K562 (cell line): ENCODE measurements at regions not wholly inside any gene's neighbourhood (a gene's known extent, or its start where the extent isn't known, plus 50 kb on each side); places are given as distances from the start of the nearest gene placed in this dataset.

ENCODE experiments used
- ATAC-seq: fragments of 200-7000 bp; cut with Tn5 transposase; 3 replicates; pipeline ENCODE4 v1.9.1; 2020; ENCODE audit warnings: moderate library complexity
- BruUV-seq: library from RNA; stranded (reverse); fragments of 400-500 nt; replicated peaks from 2 replicates; lab custom pipeline; 2021; lab: Mats Ljungman, UMichigan
- CTCF ChIA-PET: fragments of 300-600 bp; formaldehyde crosslinking; extraction: SDS; loops from one replicate; lab custom pipeline; 2021; ENCODE audit warnings: low intra/inter-chr PET ratio; lab: Yijun Ruan, JAX
- POLR2A ChIA-PET: fragments of 300-600, 350-650 bp; sonication (Branson Sonifier 250); formaldehyde crosslinking; extraction: SDS; loops from one replicate; lab custom pipeline; 2021; ENCODE audit warnings: antibody characterized with exemption, inconsistent platforms; lab: Yijun Ruan, JAX
- DNase-seq, 4 experiments: peaks; one replicate each; pipeline versions ENCODE4 v3.0.0 to v3.0.0-alpha.2; 2011 to 2018; ENCODE audit warnings: low spot score in 3 of 4, mixed read lengths in 3 of 4; ENCODE audit errors: extremely low read depth in 1 of 4
- FAIRE-seq: peaks from 2 replicates; lab custom pipeline; 2011; peaks lifted over from hg19 to GRCh38; lab: Jason Lieb, UNC
- H2AFZ ChIP-seq: 2 replicates; pipeline ENCODE4 v1.6.0; 2011; ENCODE audit warnings: low read depth, low read length, control low read depth, inconsistent platforms
- H3K27ac ChIP-seq: fragments of 200-600 bp; 3 replicates; pipeline ENCODE4 v1.8.0; 2011; ENCODE audit warnings: low read depth, mild to moderate bottlenecking, control low read depth, inconsistent platforms, low read length, moderate library complexity, mixed read lengths; ENCODE audit errors: extremely low read depth
- H3K27me3 ChIP-seq, 2 experiments: fragments of 300-600 bp in 1 of 2; 2 replicates in 1 of 2; 3 replicates in 1 of 2; pipeline versions ENCODE4 v1.6.0 to v1.8.0; 2011; ENCODE audit warnings: inconsistent platforms in 2 of 2, low read length in 2 of 2, mild to moderate bottlenecking in 1 of 2, mixed read lengths in 1 of 2, moderate library complexity in 1 of 2; ENCODE audit not compliant: control insufficient read depth in 2 of 2, insufficient read depth in 2 of 2
- H3K36me3 ChIP-seq: fragments of 300-600 bp; 3 replicates; pipeline ENCODE4 v1.8.0; 2011; ENCODE audit warnings: mild to moderate bottlenecking, low read length, inconsistent platforms; ENCODE audit not compliant: control insufficient read depth, insufficient read depth
- H3K4me1 ChIP-seq, 2 experiments: fragments of 200-600 bp in 1 of 2; replicated peaks in 1 of 2; 2 replicates in 1 of 2; 3 replicates in 1 of 2; pipeline versions ENCODE4 v1.5.1 to v1.8.0; 2011; ENCODE audit warnings: inconsistent platforms in 2 of 2, low read length in 2 of 2, mild to moderate bottlenecking in 1 of 2, mixed read lengths in 1 of 2, moderate library complexity in 1 of 2; ENCODE audit not compliant: control insufficient read depth in 2 of 2, insufficient read depth in 2 of 2
- H3K4me2 ChIP-seq: 2 replicates; pipeline ENCODE4 v1.6.1; 2011; ENCODE audit warnings: low read length, control low read depth, inconsistent platforms, mixed read lengths; ENCODE audit not compliant: insufficient read depth
- H3K4me3 ChIP-seq: fragments of 200-600 bp; sonication (generic), shearing (Covaris generic); 2 replicates; pipeline ENCODE4 v1.5.1; 2016; ENCODE audit warnings: control low read depth, inconsistent platforms
- H3K79me2 ChIP-seq: fragments of 200-600 bp; 3 replicates; pipeline ENCODE4 v1.8.0; 2011; ENCODE audit warnings: low read length, inconsistent platforms; ENCODE audit not compliant: control insufficient read depth, insufficient read depth
- H3K9ac ChIP-seq, 2 experiments: 2 replicates each; pipeline versions ENCODE4 v1.6.0 to v1.6.1; 2011; ENCODE audit warnings: low read depth in 2 of 2, low read length in 2 of 2, control low read depth in 1 of 2, inconsistent platforms in 1 of 2, mild to moderate bottlenecking in 1 of 2, mixed read lengths in 1 of 2; ENCODE audit not compliant: insufficient read depth in 1 of 2
- H3K9me1 ChIP-seq: one replicate; pipeline ENCODE4 v1.6.0; 2011; ENCODE audit warnings: inconsistent platforms, mild to moderate bottlenecking, low read length, moderate library complexity; ENCODE audit not compliant: control insufficient read depth, insufficient read depth
- H3K9me3 ChIP-seq: replicated peaks from 2 replicates; pipeline ENCODE4 v1.5.1; 2011; ENCODE audit warnings: low read depth, low read length, inconsistent platforms; ENCODE audit not compliant: control insufficient read depth, insufficient read depth
- H4K20me1 ChIP-seq: replicated peaks from 2 replicates; pipeline ENCODE4 v1.6.1; 2011; ENCODE audit warnings: low read length, inconsistent platforms, mixed read lengths; ENCODE audit not compliant: control insufficient read depth, insufficient read depth
- CREB3 ChIP-seq: fragments of 450-650 bp; conservative IDR thresholded peaks from 2 replicates; pipeline ENCODE4 v1.6.1; 2016; ENCODE audit warnings: missing genetic modification characterization, low read depth, mild to moderate bottlenecking, missing compliant biosample characterization, moderate library complexity
- CTCF ChIP-seq, 3 experiments: IDR thresholded peaks in 2 of 3; conservative IDR thresholded peaks in 1 of 3; 2 replicates each; pipeline ENCODE4 v1.5.1; 2011 to 2012; ENCODE audit warnings: low read length in 3 of 3, mild to moderate bottlenecking in 3 of 3, control low read depth in 2 of 3, improper control_type of control experiment in 1 of 3, inconsistent platforms in 1 of 3, low read depth in 1 of 3, mixed read lengths in 1 of 3, moderate library complexity in 1 of 3; ENCODE audit not compliant: insufficient read depth in 2 of 3
- ELF1 ChIP-seq: fragments of 200-800 bp; sonication (Bioruptor generic); IDR thresholded peaks from 2 replicates; pipeline ENCODE4 v1.6.1; 2016; ENCODE audit warnings: missing genetic modification characterization, missing compliant biosample characterization
- FOXM1 ChIP-seq, 2 experiments: fragments of 450-650 bp in 1 of 2; sonication (generic) in 1 of 2; formaldehyde crosslinking in 1 of 2; IDR thresholded peaks; 2 replicates each; pipeline versions ENCODE4 v1.6.1 to v1.9.0; 2017 to 2022; ENCODE audit warnings: low read depth in 2 of 2, mild to moderate bottlenecking in 2 of 2, missing genetic modification reagents in 1 of 2, moderate library complexity in 1 of 2
- GTF3C2 ChIP-seq: IDR thresholded peaks from 3 replicates; pipeline ENCODE4 v1.6.1; 2011; ENCODE audit warnings: borderline replicate concordance, mild to moderate bottlenecking, moderate library complexity; ENCODE audit not compliant: insufficient read length; ENCODE audit errors: extremely low read depth
- HBP1 ChIP-seq: fragments of 450-650 bp; formaldehyde crosslinking; IDR thresholded peaks from 2 replicates; pipeline ENCODE4 v1.4.0; 2022; ENCODE audit warnings: missing genetic modification characterization
- HDAC8 ChIP-seq: fragments of 450-650 bp; IDR thresholded peaks from 2 replicates; pipeline ENCODE4 v1.6.1; 2016; ENCODE audit warnings: mild to moderate bottlenecking, missing genetic modification characterization, moderate library complexity, missing compliant biosample characterization
- MAZ ChIP-seq, 2 experiments: fragments of 450-650 bp in 1 of 2; sonication (generic) in 1 of 2; formaldehyde crosslinking; IDR thresholded peaks in 1 of 2; conservative IDR thresholded peaks in 1 of 2; 2 replicates each; pipeline versions ENCODE4 v1.4.0 to v1.5.0; 2020; ENCODE audit warnings: mild to moderate bottlenecking in 1 of 2, missing genetic modification reagents in 1 of 2
- RFX1 ChIP-seq: fragments of 450-650 bp; IDR thresholded peaks from 2 replicates; pipeline ENCODE4 v1.6.1; 2016; ENCODE audit warnings: mild to moderate bottlenecking, moderate library complexity
- SMC3 ChIP-seq: conservative IDR thresholded peaks from 2 replicates; pipeline ENCODE4 v1.6.1; 2011; ENCODE audit warnings: low read depth, low read length, improper control_type of control experiment; ENCODE audit not compliant: insufficient read depth
- ZNF311 ChIP-seq: fragments of 250-450 bp; sonication (Bioruptor Pico); IDR thresholded peaks from 2 replicates; pipeline ENCODE4 v1.4.0; 2020; ENCODE audit warnings: mild to moderate bottlenecking, moderate library complexity
- WGBS: fragments of 100-300 bp; shearing (Covaris generic); methylation state at CpG from one replicate; pipeline ENCODE4 v1.1.6; 2016; ENCODE audit warnings: low coverage, mixed read lengths; ENCODE audit not compliant: insufficient coverage; ENCODE audit errors: missing lambda C conversion rate; 5-methylcytosine and 5-hydroxymethylcytosine counted together
- in situ Hi-C: fragments of 300-500 bp; cut with MboI; formaldehyde crosslinking; loops from 4 replicates; pipeline ENCODE4 v1.15.0; 2018; ENCODE audit warnings: inconsistent platforms, mixed read lengths
- intact Hi-C: fragments of 100-400 bp; cut with micrococcal nuclease; formaldehyde crosslinking; loops from 2 replicates; pipeline ENCODE4 v1.14.2; 2022

- TF ChIP-seq CTCF (IDR thresholded peaks at IDR 0.05 in 2 of 3, conservative IDR thresholded peaks at IDR 0.05 in 1 of 3; ENCODE audit: insufficient read depth in 2 of 3, low read depth in 1 of 3, low read length in 3 of 3) (peak; percentile 39 to 49 (median 40); a peak in 5 of 6 replicates), SMC3 (peak; percentile 31; the same call in 1 of the 2 replicates), CREB3 (no peak), FOXM1 (IDR thresholded peaks at IDR 0.05; ENCODE audit: low read depth) (no peak), FOXM1 (CRISPR knock-in tag; IDR thresholded peaks at IDR 0.05; ENCODE audit: low read depth) (0 out of 2 replicates have a peak, but pooled peaks have one; percentile 28), MAZ (CRISPR knock-in tag; conservative IDR thresholded peaks at IDR 0.05 in 1 of 2, IDR thresholded peaks at IDR 0.05 in 1 of 2) (0 out of 4 replicates have a peak, but pooled peaks of 1 of the 2 experiments have one; percentile 7)
- TF ChIP-seq, all 486 proteins: peak for 6
Observed at GRCh38 chr5:89417990-89418389, 535.0 kb upstream of the MEF2C start (continued).

- H3K36me3 ChIP-seq: no peaks in the 10 kb centered on the region
- in situ Hi-C loops (no loop called here), intact Hi-C loops (no loop called here)
- H3K27me3 ChIP-seq: no peaks in the 10 kb centered on the region
- ChIA-PET CTCF (interaction anchor here (0.5 kb wide), 1 partner anchor 1968 kb away, joined by 3 read pairs; no protein-coding TSS in a partner anchor), POLR2A (interaction anchor here (0.6 kb wide), 1 partner anchor 67 kb away, joined by 3 read pairs; no protein-coding TSS in a partner anchor)
- FAIRE-seq (no peak), DNase-seq (no peak), ATAC-seq (no peak)
- H3K4me1 ChIP-seq: peaks cover 0 to 11% of the 10 kb centered on the region in 2 experiments; a peak in 3 of 5 replicates
- H2AFZ ChIP-seq: no peak overlapping the region
- H3K9me1 ChIP-seq: no peaks in the 10 kb centered on the region
- H3K4me3 ChIP-seq: no peak overlapping the region
- H3K9me3 ChIP-seq: no peaks in the 10 kb centered on the region
- no peak overlapping the region for H3K9ac ChIP-seq
- 66% methylated on average over 3 of the region's 3 CpGs for WGBS
- H3K4me2 ChIP-seq: no peak overlapping the region
- no peaks in the 10 kb centered on the region for H4K20me1 ChIP-seq
- no TSS peak for BruUV-seq
- H3K79me2 ChIP-seq: no peaks in the 10 kb centered on the region
- H3K27ac ChIP-seq: no peak overlapping the region
- no peak for TF ChIP-seq RFX1
- no peak for TF ChIP-seq GTF3C2
- no peak for TF ChIP-seq HBP1 (CRISPR knock-in tag)
- no peak for TF ChIP-seq ELF1 (tag)
- TF ChIP-seq ZNF311 (CRISPR knock-in tag): no peak
- TF ChIP-seq HDAC8 (tag): no peak
Observed at GRCh38 chr5:89417515-89417914, 534.5 kb upstream of the MEF2C start.
